ENCODE measurements at regions not wholly inside any gene's neighbourhood (a gene's known extent, or its start where the extent isn't known, plus 50 kb on each side); places are given as distances from the start of the nearest gene placed in this dataset.

DNA sequence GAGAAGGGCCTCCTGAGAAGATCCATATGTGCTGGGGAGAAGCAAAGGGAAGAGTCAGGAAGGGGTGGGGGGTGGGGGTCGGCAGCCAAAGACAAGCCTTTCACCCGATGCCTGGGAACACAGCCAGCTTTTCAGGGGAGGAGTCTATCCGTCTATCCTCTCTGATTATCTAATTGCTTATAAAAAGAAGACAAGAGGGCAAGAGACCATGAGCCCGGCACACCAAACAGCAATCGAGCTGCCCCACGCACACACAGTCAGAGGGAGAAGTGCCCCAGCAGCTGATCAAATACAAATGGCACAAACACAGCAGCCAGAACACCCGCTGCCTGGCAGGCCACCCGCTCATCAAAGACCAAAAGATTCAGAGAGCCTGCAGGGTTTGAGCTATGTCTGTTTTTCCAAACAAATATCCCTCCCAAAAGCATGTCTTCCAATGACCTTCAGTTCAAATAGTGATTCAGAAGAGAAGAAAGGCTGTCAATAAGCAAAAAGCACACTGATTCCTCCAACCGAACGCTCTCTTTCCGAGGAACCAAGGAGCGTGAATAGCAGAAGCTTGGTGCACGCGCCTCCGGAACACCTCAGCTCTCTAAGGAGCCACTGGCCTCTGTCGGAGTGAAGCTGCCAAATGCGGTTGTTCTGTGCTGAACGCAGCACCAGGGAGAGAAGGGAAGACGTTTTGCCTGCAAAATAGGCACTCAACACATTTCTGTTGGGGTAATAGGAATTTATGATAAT, 419.2 kb downstream of the OCA2 start:
- POLR2A ChIA-PET: no interaction called here
- Histone ChIP-seq H3K4me3 (no peak overlapping the region), H3K4me1 (no peaks in the 10 kb centered on the region), H3K4me2 (no peak overlapping the region), H3K27ac (no peak overlapping the region), H3K9me3 (no peaks in the 10 kb centered on the region)
- CTCF ChIA-PET: interaction anchor here (1.3 kb wide), 1 partner anchor 10 kb away, joined by 3 read pairs; no protein-coding TSS in a partner anchor
- TF ChIP-seq EP300 (IDR thresholded peaks at IDR 0.05): no peak
- TF ChIP-seq GATA3 (IDR thresholded peaks at IDR 0.05; ENCODE audit: borderline replicate concordance): no peak
- TF ChIP-seq CBX8 (IDR thresholded peaks at IDR 0.05): no peak
- no peak for TF ChIP-seq ESRRA (IDR thresholded peaks at IDR 0.05; ENCODE audit: borderline replicate concordance, low read length)
- no peak for TF ChIP-seq FOSB (CRISPR knock-in tag; IDR thresholded peaks at IDR 0.05)
- no peak for TF ChIP-seq HEYL (CRISPR knock-in tag; IDR thresholded peaks at IDR 0.05)
- TF ChIP-seq JUN (IDR thresholded peaks at IDR 0.05): no peak
- no peak for TF ChIP-seq EHMT2 (IDR thresholded peaks at IDR 0.05; ENCODE audit: low read depth)
- no peak for TF ChIP-seq JUNB (IDR thresholded peaks at IDR 0.05)
- no peak for TF ChIP-seq TP53 (CRISPR knock-in tag; IDR thresholded peaks at IDR 0.05)
- TF ChIP-seq MYC (IDR thresholded peaks at IDR 0.05; ENCODE audit: borderline replicate concordance, low read length): no peak
- no peak for TF ChIP-seq MAFK (IDR thresholded peaks at IDR 0.05; ENCODE audit: partially characterized antibody)
- TF ChIP-seq, protein P1, sequence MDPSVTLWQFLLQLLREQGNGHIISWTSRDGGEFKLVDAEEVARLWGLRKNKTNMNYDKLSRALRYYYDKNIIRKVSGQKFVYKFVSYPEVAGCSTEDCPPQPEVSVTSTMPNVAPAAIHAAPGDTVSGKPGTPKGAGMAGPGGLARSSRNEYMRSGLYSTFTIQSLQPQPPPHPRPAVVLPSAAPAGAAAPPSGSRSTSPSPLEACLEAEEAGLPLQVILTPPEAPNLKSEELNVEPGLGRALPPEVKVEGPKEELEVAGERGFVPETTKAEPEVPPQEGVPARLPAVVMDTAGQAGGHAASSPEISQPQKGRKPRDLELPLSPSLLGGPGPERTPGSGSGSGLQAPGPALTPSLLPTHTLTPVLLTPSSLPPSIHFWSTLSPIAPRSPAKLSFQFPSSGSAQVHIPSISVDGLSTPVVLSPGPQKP (IDR thresholded peaks at IDR 0.05; ENCODE audit: low read depth, low read length): no peak
- TF ChIP-seq HOXB13 (CRISPR knock-in tag; IDR thresholded peaks at IDR 0.05; ENCODE audit: low read depth): no peak
- TF ChIP-seq TFCP2L1 (CRISPR knock-in tag; IDR thresholded peaks at IDR 0.05): no peak
- no peak for TF ChIP-seq RNF2 (IDR thresholded peaks at IDR 0.05; ENCODE audit: borderline replicate concordance, low read depth)
- no peak for TF ChIP-seq CBX2 (IDR thresholded peaks at IDR 0.05; ENCODE audit: borderline replicate concordance, low read depth)
- WGBS (ENCODE audit: missing lambda C conversion rate): 47% methylated on average over 18 of the region's 19 CpGs
- ATAC-seq (no peak), FAIRE-seq (no peak), DNase-seq (ENCODE audit: low read depth in 1 of 2, low spot score in 1 of 2) (no peak)

DNA sequence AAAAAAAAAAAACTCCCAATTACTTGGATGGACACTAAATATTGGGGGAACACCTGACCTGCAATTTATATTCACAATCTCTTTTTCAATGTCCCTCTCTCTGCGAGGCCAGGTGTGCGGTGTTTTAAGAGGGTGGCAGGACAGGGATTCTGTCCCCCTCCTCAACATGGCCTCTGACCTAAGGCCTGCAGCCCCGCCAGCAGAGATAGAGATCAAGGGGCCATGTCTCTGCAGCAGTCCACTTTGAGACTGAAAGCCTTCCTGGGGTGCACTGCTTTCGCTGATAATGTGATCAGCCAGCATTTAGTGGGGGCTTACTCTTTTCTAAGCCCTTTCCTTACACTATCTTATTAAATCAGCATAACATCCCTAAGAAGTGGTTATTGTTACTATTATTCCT, 419.9 kb downstream of the OCA2 start:
- CTCF ChIA-PET: no interaction called here
- FAIRE-seq (no peak), ATAC-seq (no peak), DNase-seq (ENCODE audit: low read depth in 1 of 2, low spot score in 1 of 2) (no peak)
- POLR2A ChIA-PET: no interaction called here
- H3K4me1 ChIP-seq: no peaks in the 10 kb centered on the region
- H3K27ac ChIP-seq: no peak overlapping the region
- no peaks in the 10 kb centered on the region for H3K9me3 ChIP-seq
- H3K4me2 ChIP-seq: no peak overlapping the region
- H3K4me3 ChIP-seq: no peak overlapping the region
- TF ChIP-seq SREBF2 (IDR thresholded peaks at IDR 0.05): no peak
- no peak for TF ChIP-seq EP300 (IDR thresholded peaks at IDR 0.05)
- TF ChIP-seq, protein P2, sequence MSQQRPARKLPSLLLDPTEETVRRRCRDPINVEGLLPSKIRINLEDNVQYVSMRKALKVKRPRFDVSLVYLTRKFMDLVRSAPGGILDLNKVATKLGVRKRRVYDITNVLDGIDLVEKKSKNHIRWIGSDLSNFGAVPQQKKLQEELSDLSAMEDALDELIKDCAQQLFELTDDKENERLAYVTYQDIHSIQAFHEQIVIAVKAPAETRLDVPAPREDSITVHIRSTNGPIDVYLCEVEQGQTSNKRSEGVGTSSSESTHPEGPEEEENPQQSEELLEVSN (IDR thresholded peaks at IDR 0.05; ENCODE audit: borderline replicate concordance, low read depth): no peak
- TF ChIP-seq, protein P3, sequence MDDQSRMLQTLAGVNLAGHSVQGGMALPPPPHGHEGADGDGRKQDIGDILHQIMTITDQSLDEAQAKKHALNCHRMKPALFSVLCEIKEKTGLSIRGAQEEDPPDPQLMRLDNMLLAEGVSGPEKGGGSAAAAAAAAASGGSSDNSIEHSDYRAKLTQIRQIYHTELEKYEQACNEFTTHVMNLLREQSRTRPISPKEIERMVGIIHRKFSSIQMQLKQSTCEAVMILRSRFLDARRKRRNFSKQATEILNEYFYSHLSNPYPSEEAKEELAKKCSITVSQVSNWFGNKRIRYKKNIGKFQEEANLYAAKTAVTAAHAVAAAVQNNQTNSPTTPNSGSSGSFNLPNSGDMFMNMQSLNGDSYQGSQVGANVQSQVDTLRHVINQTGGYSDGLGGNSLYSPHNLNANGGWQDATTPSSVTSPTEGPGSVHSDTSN (IDR thresholded peaks at IDR 0.05): no peak
- no peak for TF ChIP-seq FOXS1 (CRISPR knock-in tag; IDR thresholded peaks at IDR 0.05)
- TF ChIP-seq RAD21 (conservative IDR thresholded peaks at IDR 0.05 in 1 of 2, IDR thresholded peaks at IDR 0.05 in 1 of 2): no peak
- no peak for TF ChIP-seq FOSL2 (IDR thresholded peaks at IDR 0.05)
- no peak for TF ChIP-seq FOSL2 (CRISPR knock-in tag; IDR thresholded peaks at IDR 0.05)
- TF ChIP-seq GATA3 (IDR thresholded peaks at IDR 0.05; ENCODE audit: borderline replicate concordance): no peak
- no peak for TF ChIP-seq CBX2 (IDR thresholded peaks at IDR 0.05; ENCODE audit: borderline replicate concordance, low read depth)
- TF ChIP-seq, protein P1 (IDR thresholded peaks at IDR 0.05; ENCODE audit: low read depth, low read length): no peak
- no peak for TF ChIP-seq JUNB (IDR thresholded peaks at IDR 0.05)
- no peak for TF ChIP-seq TP53 (CRISPR knock-in tag; IDR thresholded peaks at IDR 0.05)
- TF ChIP-seq, protein P4, sequence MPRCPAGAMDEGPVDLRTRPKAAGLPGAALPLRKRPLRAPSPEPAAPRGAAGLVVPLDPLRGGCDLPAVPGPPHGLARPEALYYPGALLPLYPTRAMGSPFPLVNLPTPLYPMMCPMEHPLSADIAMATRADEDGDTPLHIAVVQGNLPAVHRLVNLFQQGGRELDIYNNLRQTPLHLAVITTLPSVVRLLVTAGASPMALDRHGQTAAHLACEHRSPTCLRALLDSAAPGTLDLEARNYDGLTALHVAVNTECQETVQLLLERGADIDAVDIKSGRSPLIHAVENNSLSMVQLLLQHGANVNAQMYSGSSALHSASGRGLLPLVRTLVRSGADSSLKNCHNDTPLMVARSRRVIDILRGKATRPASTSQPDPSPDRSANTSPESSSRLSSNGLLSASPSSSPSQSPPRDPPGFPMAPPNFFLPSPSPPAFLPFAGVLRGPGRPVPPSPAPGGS (IDR thresholded peaks at IDR 0.05): no peak
- 36% methylated on average over 4 of the region's 4 CpGs for WGBS (ENCODE audit: missing lambda C conversion rate)
